Smooth muscle cell (in vitro differentiated cells): ENCODE measurements at regions not wholly inside any gene's neighbourhood (a gene's known extent, or its start where the extent isn't known, plus 50 kb on each side); places are given as distances from the start of the nearest gene placed in this dataset.
A peak's percentile ranks its signal among the peaks of the same experiment; 100 is the strongest.

Experiments used
- DNase-seq: peaks from one replicate; lab custom pipeline; 2025; ENCODE audit not compliant: unreplicated experiment; lab: John Stamatoyannopoulos, UW
- H2AFZ ChIP-seq: fragments of 200-600 bp; sonication (generic); 2 replicates; pipeline ENCODE4 v1.6.0; 2016; ENCODE audit warnings: antibody characterized with exemption, low read depth, mild to moderate bottlenecking
- H3F3A ChIP-seq: fragments of 200-600 bp; sonication (generic); 2 replicates; pipeline ENCODE4 v1.6.0; 2017; ENCODE audit warnings: antibody characterized with exemption, low read depth
- H3K27ac ChIP-seq: fragments of 200-600 bp; sonication (generic); 2 replicates; pipeline ENCODE4 v1.5.1; 2016; ENCODE audit warnings: low read depth, mild to moderate bottlenecking
- H3K27me3 ChIP-seq: fragments of 200-600 bp; sonication (generic); 2 replicates; pipeline ENCODE4 v1.6.1; 2016; ENCODE audit warnings: low read depth, mild to moderate bottlenecking
- H3K36me3 ChIP-seq: fragments of 200-600 bp; sonication (generic); 2 replicates; pipeline ENCODE4 v1.5.1; 2016; ENCODE audit warnings: low read depth
- H3K4me1 ChIP-seq: fragments of 200-600 bp; sonication (generic); 2 replicates; pipeline ENCODE4 v1.5.1; 2016; ENCODE audit warnings: low read depth
- H3K4me2 ChIP-seq: fragments of 200-600 bp; sonication (generic); 2 replicates; pipeline ENCODE4 v1.6.0; 2016; ENCODE audit warnings: mild to moderate bottlenecking
- H3K4me3 ChIP-seq: fragments of 200-600 bp; sonication (generic); 2 replicates; pipeline ENCODE4 v1.5.1; 2016; ENCODE audit warnings: mild to moderate bottlenecking
- H3K79me2 ChIP-seq: fragments of 200-600 bp; sonication (generic); 2 replicates; pipeline ENCODE4 v1.6.0; 2016; ENCODE audit warnings: low read depth, mild to moderate bottlenecking
- H3K9ac ChIP-seq: fragments of 200-600 bp; sonication (generic); 2 replicates; pipeline ENCODE4 v1.6.0; 2016; ENCODE audit warnings: low read depth
- H3K9me3 ChIP-seq: fragments of 200-600 bp; sonication (generic); replicated peaks from 2 replicates; pipeline ENCODE4 v1.5.1; 2016; ENCODE audit warnings: low read depth
- H4K20me1 ChIP-seq: fragments of 200-600 bp; sonication (generic); 2 replicates; pipeline ENCODE4 v1.6.0; 2016; ENCODE audit warnings: low read depth
- CTCF ChIP-seq: fragments of 200-600 bp; sonication (generic); IDR thresholded peaks from 2 replicates; pipeline ENCODE4 v1.5.1; 2017; ENCODE audit warnings: borderline replicate concordance, mild to moderate bottlenecking, antibody characterized with exemption; ENCODE audit not compliant: insufficient read depth, poor library complexity, severe bottlenecking
- WGBS: methylation state at CpG from one replicate; pipeline ENCODE4 v1.1.7; 2016; ENCODE audit warnings: low lambda C conversion rate; 5-methylcytosine and 5-hydroxymethylcytosine counted together

GRCh38 chr7:12812111-12812510 is 124.7 kb downstream of the ARL4A start:
- WGBS, result 89% methylated on average over 4 of the region's 4 CpGs
- H4K20me1 ChIP-seq, result no peaks in the 10 kb centered on the region
- H3K27me3 ChIP-seq, result no peaks in the 10 kb centered on the region
- H3K4me3 ChIP-seq, result no peak overlapping the region
- no peaks in the 10 kb centered on the region for H3K36me3 ChIP-seq
- H2AFZ ChIP-seq, result no peak overlapping the region
- no peaks in the 10 kb centered on the region for H3F3A ChIP-seq
- no peaks in the 10 kb centered on the region for H3K79me2 ChIP-seq
- H3K4me2 ChIP-seq, result no peak overlapping the region
- no peaks in the 10 kb centered on the region for H3K4me1 ChIP-seq
- no peak overlapping the region for H3K27ac ChIP-seq
- DNase-seq, result no peak
- no peak for TF ChIP-seq CTCF
- H3K9me3 ChIP-seq, result no peaks in the 10 kb centered on the region
- no peak overlapping the region for H3K9ac ChIP-seq

GRCh38 chr7:12814107-12814506 is 126.7 kb downstream of the ARL4A start:
- no peak overlapping the region for H3K4me3 ChIP-seq
- no peaks in the 10 kb centered on the region for H3K4me1 ChIP-seq
- no peaks in the 10 kb centered on the region for H3K79me2 ChIP-seq
- H3K27ac ChIP-seq, result no peak overlapping the region
- H2AFZ ChIP-seq, result no peak overlapping the region
- 78% methylated on average over 2 of the region's 2 CpGs for WGBS
- no peaks in the 10 kb centered on the region for H3K9me3 ChIP-seq
- no peaks in the 10 kb centered on the region for H3K27me3 ChIP-seq
- no peaks in the 10 kb centered on the region for H3F3A ChIP-seq
- no peaks in the 10 kb centered on the region for H4K20me1 ChIP-seq
- no peak for DNase-seq
- no peaks in the 10 kb centered on the region for H3K36me3 ChIP-seq
- H3K9ac ChIP-seq, result no peak overlapping the region
- H3K4me2 ChIP-seq, result no peak overlapping the region
- no peak for TF ChIP-seq CTCF

- no peak overlapping the region for H3K4me3 ChIP-seq
- H3K4me2 ChIP-seq, result no peak overlapping the region
- H3F3A ChIP-seq, result no peaks in the 10 kb centered on the region
- H3K4me1 ChIP-seq, result no peaks in the 10 kb centered on the region
- no peaks in the 10 kb centered on the region for H3K36me3 ChIP-seq
- no peak for TF ChIP-seq CTCF
- no peak overlapping the region for H3K27ac ChIP-seq
- no peaks in the 10 kb centered on the region for H3K27me3 ChIP-seq
- no peak overlapping the region for H2AFZ ChIP-seq
- no peak for DNase-seq
- no peaks in the 10 kb centered on the region for H4K20me1 ChIP-seq
- no peak overlapping the region for H3K9ac ChIP-seq
- H3K79me2 ChIP-seq, result no peaks in the 10 kb centered on the region
- no peaks in the 10 kb centered on the region for H3K9me3 ChIP-seq
These were observed 127.4 kb downstream of the ARL4A start for GRCh38 chr7:12814828-12815227.

- no peaks in the 10 kb centered on the region for H3F3A ChIP-seq
- no peaks in the 10 kb centered on the region for H3K4me1 ChIP-seq
- H3K79me2 ChIP-seq, result no peaks in the 10 kb centered on the region
- H2AFZ ChIP-seq, result peak overlapping the region; percentile 51
- H3K27me3 ChIP-seq, result no peaks in the 10 kb centered on the region
- H4K20me1 ChIP-seq, result no peaks in the 10 kb centered on the region
- DNase-seq, result no peak
- no peak overlapping the region for H3K4me3 ChIP-seq
- no peak overlapping the region for H3K4me2 ChIP-seq
- no peaks in the 10 kb centered on the region for H3K36me3 ChIP-seq
- 85% methylated on average over 4 of the region's 4 CpGs for WGBS
- no peak for TF ChIP-seq CTCF
- no peaks in the 10 kb centered on the region for H3K9me3 ChIP-seq
- no peak overlapping the region for H3K9ac ChIP-seq
- H3K27ac ChIP-seq, result no peak overlapping the region
These were observed 128.0 kb downstream of the ARL4A start for GRCh38 chr7:12815426-12815825.
